Neuronal stem cell (in vitro differentiated cells): ENCODE measurements at regions not wholly inside any gene's neighbourhood (a gene's known extent, or its start where the extent isn't known, plus 50 kb on each side); places are given as distances from the start of the nearest gene placed in this dataset.

Source experiments
- DNase-seq: peaks from one replicate; pipeline ENCODE4 v3.0.0-alpha.2; 2013; ENCODE audit warnings: low spot score
- H2AFZ ChIP-seq: one replicate; pipeline ENCODE4 v1.6.1; 2013; ENCODE audit warnings: mild to moderate bottlenecking, low read length, inconsistent platforms
- H2AK5ac ChIP-seq: 2 replicates; pipeline ENCODE4 v1.6.1; 2013; ENCODE audit warnings: low read depth, mild to moderate bottlenecking, inconsistent platforms, low read length, moderate library complexity, mixed read lengths
- H2BK120ac ChIP-seq: 2 replicates; pipeline ENCODE4 v1.6.1; 2013; ENCODE audit warnings: low read depth, mild to moderate bottlenecking, inconsistent platforms, low read length, moderate library complexity, mixed read lengths
- H2BK12ac ChIP-seq: one replicate; pipeline ENCODE4 v1.6.1; 2013; ENCODE audit warnings: low read length, inconsistent platforms
- H2BK15ac ChIP-seq: 2 replicates; pipeline ENCODE4 v1.6.1; 2013; ENCODE audit warnings: mild to moderate bottlenecking, low read length, inconsistent platforms, mixed read lengths
- H2BK5ac ChIP-seq: one replicate; pipeline ENCODE4 v1.6.1; 2013; ENCODE audit warnings: inconsistent platforms, mild to moderate bottlenecking, low read length, moderate library complexity
- H3K14ac ChIP-seq: one replicate; pipeline ENCODE4 v1.6.1; 2013; ENCODE audit warnings: low read length, inconsistent platforms
- H3K18ac ChIP-seq: 2 replicates; pipeline ENCODE4 v1.6.1; 2013; ENCODE audit warnings: low read length, inconsistent platforms
- H3K23ac ChIP-seq: 2 replicates; pipeline ENCODE4 v1.6.1; 2013; ENCODE audit warnings: low read depth, mild to moderate bottlenecking, mixed read lengths, low read length, inconsistent platforms; ENCODE audit not compliant: poor library complexity
- H3K27ac ChIP-seq: replicated peaks from 3 replicates; pipeline ENCODE4 v1.5.1; 2013; ENCODE audit warnings: low read length, inconsistent platforms
- H3K27me3 ChIP-seq, 3 experiments: 2 replicates each; pipeline ENCODE4 v1.6.1; 2013; ENCODE audit warnings: low read length in 3 of 3, mild to moderate bottlenecking in 2 of 3, inconsistent platforms in 1 of 3, low read depth in 1 of 3, mixed read lengths in 1 of 3, moderate library complexity in 1 of 3; ENCODE audit not compliant: control insufficient read depth in 3 of 3, insufficient read depth in 3 of 3
- H3K36me3 ChIP-seq, 2 donors: replicated peaks in 1 of 2; 2 replicates each; pipeline ENCODE4 v1.6.1; 2013; ENCODE audit warnings: low read length in 2 of 2; ENCODE audit not compliant: control insufficient read depth in 2 of 2, insufficient read depth in 2 of 2
- H3K4ac ChIP-seq: 2 replicates; pipeline ENCODE4 v1.6.1; 2013; ENCODE audit warnings: inconsistent platforms, mild to moderate bottlenecking, low read length, moderate library complexity
- H3K4me1 ChIP-seq, 2 donors: 1 replicate in 1 of 2; 2 replicates in 1 of 2; pipeline ENCODE4 v1.6.1; 2013; ENCODE audit warnings: low read length in 2 of 2, low read depth in 1 of 2; ENCODE audit not compliant: control insufficient read depth in 2 of 2, insufficient read depth in 1 of 2
- H3K4me2 ChIP-seq: one replicate; pipeline ENCODE4 v1.6.1; 2013; ENCODE audit warnings: mild to moderate bottlenecking, low read length, inconsistent platforms; ENCODE audit not compliant: insufficient read depth, poor library complexity, severe bottlenecking
- H3K4me3 ChIP-seq, 2 donors: 2 replicates each; pipeline ENCODE4 v1.5.1; 2013; ENCODE audit warnings: low read length in 2 of 2, mild to moderate bottlenecking in 2 of 2, inconsistent platforms in 1 of 2, moderate library complexity in 1 of 2
- H3K79me1 ChIP-seq: one replicate; pipeline ENCODE4 v1.6.1; 2013; ENCODE audit warnings: low read depth, mild to moderate bottlenecking, inconsistent platforms, low read length, moderate library complexity
- H3K9ac ChIP-seq: one replicate; pipeline ENCODE4 v1.6.1; 2013; ENCODE audit warnings: mild to moderate bottlenecking, low read depth, low read length, inconsistent platforms; ENCODE audit not compliant: poor library complexity
- H3K9me3 ChIP-seq, 2 donors: replicated peaks in 1 of 2; 2 replicates each; pipeline versions ENCODE3 to v1.6.1; 2013; ENCODE audit warnings: low read length in 2 of 2, mild to moderate bottlenecking in 2 of 2, inconsistent platforms in 1 of 2, low read depth in 1 of 2, mixed read lengths in 1 of 2, moderate library complexity in 1 of 2; ENCODE audit not compliant: control insufficient read depth in 2 of 2, insufficient read depth in 1 of 2
- H4K8ac ChIP-seq: one replicate; pipeline ENCODE4 v1.6.1; 2013; ENCODE audit warnings: low read depth, mild to moderate bottlenecking, inconsistent platforms, low read length, moderate library complexity
- H4K91ac ChIP-seq: one replicate; pipeline ENCODE4 v1.6.1; 2013; ENCODE audit warnings: low read length, low read depth, mild to moderate bottlenecking, inconsistent platforms; ENCODE audit not compliant: poor library complexity
- WGBS, 2 donors: extraction: QIAGEN DNeasy Blood & Tissue Kit; methylation state at CpG; one replicate each; pipeline ENCODE4 v1.1.7; 2013; ENCODE audit warnings: missing lambda C conversion rate in 2 of 2, mixed read lengths in 1 of 2; ENCODE audit not compliant: insufficient read length in 2 of 2, insufficient replicate concordance in 1 of 2; ENCODE audit errors: extremely low coverage in 2 of 2; 5-methylcytosine and 5-hydroxymethylcytosine counted together

- H2AFZ ChIP-seq, result no peak overlapping the region
- no peak overlapping the region for H2AK5ac ChIP-seq
- no peak overlapping the region for H2BK120ac ChIP-seq
- no peak for DNase-seq
- H3K9me3 ChIP-seq, result no peaks in the 10 kb centered on the region
- H4K91ac ChIP-seq, result no peak overlapping the region
- no peak overlapping the region for H3K9ac ChIP-seq
- no CpG with 5 or more reads among the region's 1 CpG for WGBS, 2 donors
- H3K36me3 ChIP-seq, result no peaks in the 10 kb centered on the region
- H4K8ac ChIP-seq, result no peak overlapping the region
- no peaks in the 10 kb centered on the region for H3K79me1 ChIP-seq
- no peak overlapping the region for H3K18ac ChIP-seq
- H3K27me3 ChIP-seq, result no peaks in the 10 kb centered on the region
- no peak overlapping the region for H3K4me3 ChIP-seq
- no peak overlapping the region for H3K4me2 ChIP-seq
- H2BK15ac ChIP-seq, result no peak overlapping the region
- no peak overlapping the region for H3K4ac ChIP-seq
- no peak overlapping the region for H3K23ac ChIP-seq
- no peak overlapping the region for H2BK12ac ChIP-seq
- H2BK5ac ChIP-seq, result no peak overlapping the region
- H3K27ac ChIP-seq, result no peak overlapping the region
- no peaks in the 10 kb centered on the region for H3K4me1 ChIP-seq
- no peak overlapping the region for H3K14ac ChIP-seq
Measured at GRCh38 chr2:56960581-56960980, 776.8 kb downstream of the CCDC85A start.

DNA sequence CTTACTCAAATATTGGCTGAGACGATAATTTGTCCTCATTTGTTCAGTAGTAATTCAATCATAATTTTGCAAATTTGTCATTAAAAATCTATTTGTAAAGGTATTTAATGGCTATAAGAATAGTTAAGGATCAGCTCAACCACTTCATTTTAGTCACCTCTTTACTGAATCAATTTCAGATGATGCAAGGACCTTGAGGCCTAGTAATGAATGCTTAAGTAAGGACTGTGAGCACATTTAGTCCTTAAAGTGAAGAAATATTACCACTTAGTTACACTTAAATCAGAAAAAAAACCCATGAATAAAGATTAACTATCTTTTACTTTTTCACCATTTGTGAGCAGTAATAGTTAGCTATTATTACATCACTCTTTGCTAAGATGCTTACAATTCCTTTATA lies 778.9 kb downstream of the CCDC85A start:
- H3K27me3 ChIP-seq, result no peaks in the 10 kb centered on the region
- H2BK120ac ChIP-seq, result no peak overlapping the region
- no peak overlapping the region for H2AK5ac ChIP-seq
- H3K4me3 ChIP-seq, result no peak overlapping the region
- no peak overlapping the region for H3K23ac ChIP-seq
- no peak overlapping the region for H3K14ac ChIP-seq
- no peak overlapping the region for H2BK12ac ChIP-seq
- no peak overlapping the region for H2BK5ac ChIP-seq
- no peaks in the 10 kb centered on the region for H3K4me1 ChIP-seq
- H3K79me1 ChIP-seq, result no peaks in the 10 kb centered on the region
- no peak overlapping the region for H3K18ac ChIP-seq
- no peak overlapping the region for H4K91ac ChIP-seq
- no peaks in the 10 kb centered on the region for H3K36me3 ChIP-seq
- DNase-seq, result no peak
- no CpG with 5 or more reads among the region's 1 CpG for WGBS, 2 donors
- H3K4ac ChIP-seq, result no peak overlapping the region
- no peak overlapping the region for H4K8ac ChIP-seq
- no peak overlapping the region for H3K9ac ChIP-seq
- H2AFZ ChIP-seq, result no peak overlapping the region
- H3K27ac ChIP-seq, result no peak overlapping the region
- H3K4me2 ChIP-seq, result no peak overlapping the region
- H3K9me3 ChIP-seq, result no peaks in the 10 kb centered on the region
- no peak overlapping the region for H2BK15ac ChIP-seq

DNA sequence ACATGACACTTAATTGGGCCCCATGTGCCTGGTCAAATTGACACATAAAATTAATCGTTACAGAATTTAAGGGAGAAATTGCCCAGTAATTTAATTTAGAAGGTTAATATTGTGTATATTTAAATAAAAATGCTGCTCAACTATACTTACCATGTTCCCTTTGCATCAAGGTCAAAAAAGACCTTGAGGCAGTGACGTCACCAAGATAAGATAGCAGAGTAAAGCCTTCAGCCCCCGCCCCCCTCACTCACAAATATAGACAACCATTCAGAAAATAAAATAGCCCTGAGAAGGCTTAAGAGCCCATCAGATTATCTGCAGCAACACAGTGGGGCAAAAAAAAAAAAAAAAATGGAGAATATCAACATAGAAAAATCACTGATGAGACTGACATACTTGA lies 785.7 kb downstream of the CCDC85A start:
- H2BK5ac ChIP-seq, result no peak overlapping the region
- no peak overlapping the region for H2BK12ac ChIP-seq
- H3K9me3 ChIP-seq, result no peaks in the 10 kb centered on the region
- no peak overlapping the region for H2AK5ac ChIP-seq
- no peaks in the 10 kb centered on the region for H3K4me1 ChIP-seq
- H3K4me2 ChIP-seq, result no peak overlapping the region
- H2AFZ ChIP-seq, result no peak overlapping the region
- no peak overlapping the region for H3K14ac ChIP-seq
- H3K36me3 ChIP-seq, result no peaks in the 10 kb centered on the region
- no peak overlapping the region for H3K4ac ChIP-seq
- H3K27me3 ChIP-seq, result no peaks in the 10 kb centered on the region
- no peak overlapping the region for H3K23ac ChIP-seq
- H4K91ac ChIP-seq, result no peak overlapping the region
- no peak overlapping the region for H4K8ac ChIP-seq
- no peak overlapping the region for H3K18ac ChIP-seq
- no peak for DNase-seq
- no peaks in the 10 kb centered on the region for H3K79me1 ChIP-seq
- H3K27ac ChIP-seq, result no peak overlapping the region
- WGBS, 2 donors, result no CpG with 5 or more reads among the region's 3 CpGs
- no peak overlapping the region for H3K4me3 ChIP-seq
- H2BK120ac ChIP-seq, result no peak overlapping the region
- no peak overlapping the region for H3K9ac ChIP-seq
- no peak overlapping the region for H2BK15ac ChIP-seq

DNA sequence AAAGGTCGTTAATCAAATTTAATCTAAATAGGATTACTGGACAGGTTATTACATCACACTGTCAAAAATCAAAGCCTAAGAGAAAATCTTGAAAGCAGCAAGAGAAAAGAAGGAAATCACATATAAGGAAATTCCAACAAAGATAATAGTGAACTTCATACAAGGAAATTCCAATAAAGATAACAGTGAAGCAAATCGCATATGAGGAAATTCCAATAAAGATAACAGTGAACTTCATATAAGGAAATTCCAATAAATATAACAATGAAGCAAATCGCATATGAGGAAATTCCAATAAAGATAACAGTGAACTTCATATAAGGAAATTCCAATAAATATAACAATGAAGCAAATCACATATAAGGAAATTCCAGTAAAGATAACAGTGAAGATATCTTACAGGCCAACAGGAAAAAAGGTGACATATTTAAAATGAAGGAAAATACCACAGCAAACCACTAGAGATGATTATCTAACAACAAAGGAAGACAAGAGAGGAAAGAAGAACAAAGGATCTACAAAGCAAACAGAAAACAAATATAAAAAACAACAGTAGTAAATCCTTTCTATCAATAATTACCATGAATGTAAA lies 787.7 kb downstream of the CCDC85A start:
- Histone ChIP-seq H3K23ac (no peak overlapping the region), H3K79me1 (no peaks in the 10 kb centered on the region), H2BK5ac (no peak overlapping the region), H3K4ac (no peak overlapping the region), H4K91ac (no peak overlapping the region), H3K9me3 (no peaks in the 10 kb centered on the region), H2BK120ac (no peak overlapping the region), H2AK5ac (no peak overlapping the region), H3K36me3 (no peaks in the 10 kb centered on the region), H3K27me3 (no peaks in the 10 kb centered on the region), H4K8ac (no peak overlapping the region), H3K4me2 (no peak overlapping the region), H3K14ac (no peak overlapping the region), H3K9ac (no peak overlapping the region), H2BK15ac (no peak overlapping the region), H2BK12ac (no peak overlapping the region), H3K4me1 (no peaks in the 10 kb centered on the region), H3K18ac (no peak overlapping the region), H3K4me3 (no peak overlapping the region), H3K27ac (no peak overlapping the region), H2AFZ (no peak overlapping the region)
- no CpG with 5 or more reads among the region's 3 CpGs for WGBS, 2 donors
- no peak for DNase-seq
